ENCODE measurements at regions not wholly inside any gene's neighbourhood (a gene's known extent, or its start where the extent isn't known, plus 50 kb on each side); places are given as distances from the start of the nearest gene placed in this dataset.

- no peak for TF ChIP-seq GATA2 (IDR thresholded peaks at IDR 0.05; ENCODE audit: low read depth, low read length)
- TF ChIP-seq GATA3 (IDR thresholded peaks at IDR 0.05; ENCODE audit: low read depth, low read length) = no peak
Measured at GRCh38 chr5:133819977-133820471, 148.4 kb downstream of the C5orf15 start.

DNA sequence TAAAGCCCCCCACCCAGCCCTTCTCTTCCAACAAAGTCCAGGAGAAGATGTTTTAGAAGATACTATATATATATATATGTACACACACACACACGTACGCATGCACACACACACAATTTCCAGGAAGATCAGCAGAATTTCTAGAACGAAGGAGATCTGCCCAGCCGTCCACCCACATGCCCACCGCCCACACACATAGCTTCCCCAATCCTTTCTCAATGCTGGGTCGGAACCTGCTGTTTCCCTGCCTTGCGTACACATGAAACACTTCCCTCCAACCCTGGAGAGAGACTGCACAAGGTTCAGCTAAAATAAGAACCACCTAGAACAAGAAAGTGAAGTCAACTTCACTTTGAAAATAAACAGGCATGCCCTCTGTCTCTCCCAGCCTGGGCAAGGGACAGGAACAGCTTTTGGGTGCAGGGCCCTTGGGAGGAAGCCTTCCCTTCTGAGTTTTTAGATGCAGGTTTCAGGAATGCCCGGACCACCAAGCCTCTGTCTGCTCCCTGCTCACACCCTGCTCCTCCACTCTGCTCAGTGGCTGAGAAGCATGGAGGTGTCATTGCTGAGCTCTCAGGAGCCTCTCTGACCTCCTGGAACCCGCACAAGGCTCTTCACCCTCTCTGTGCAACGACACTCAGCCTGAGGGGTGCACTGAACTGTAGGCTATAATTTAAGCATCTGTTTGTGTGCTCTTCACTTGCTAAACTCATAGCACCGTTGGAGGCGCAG is 149.4 kb downstream of the C5orf15 start:
- TF ChIP-seq GATA2 (IDR thresholded peaks at IDR 0.05; ENCODE audit: low read depth, low read length) (no peak), GATA3 (IDR thresholded peaks at IDR 0.05; ENCODE audit: low read depth, low read length) (no peak)

- no peak for TF ChIP-seq GATA3 (IDR thresholded peaks at IDR 0.05; ENCODE audit: low read depth, low read length)
- no peak for TF ChIP-seq GATA2 (IDR thresholded peaks at IDR 0.05; ENCODE audit: low read depth, low read length)
Measured at GRCh38 chr5:133818031-133818431, 150.4 kb downstream of the C5orf15 start.

DNA sequence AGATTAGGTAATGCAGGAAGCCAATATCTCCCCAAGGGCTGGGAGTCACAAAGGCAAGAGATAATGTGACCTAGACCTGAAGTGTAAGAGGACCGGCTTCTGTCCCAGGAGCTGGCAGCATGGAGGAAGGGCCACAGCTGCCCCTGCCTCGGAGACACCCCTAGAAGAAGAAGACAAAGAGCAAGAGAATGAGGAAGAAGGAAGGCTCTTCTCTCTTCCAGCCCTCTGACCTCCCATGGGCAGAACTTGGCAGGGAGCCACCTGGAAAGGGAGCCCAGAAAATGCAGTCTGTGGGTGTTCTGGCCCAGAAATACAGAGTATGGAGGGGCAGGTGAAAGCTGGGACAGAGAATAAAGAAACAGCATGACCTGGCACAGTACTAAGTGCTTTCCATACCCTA is 151.0 kb downstream of the C5orf15 start:
- TF ChIP-seq GATA3 (IDR thresholded peaks at IDR 0.05; ENCODE audit: low read depth, low read length) = no peak
- TF ChIP-seq GATA2 (IDR thresholded peaks at IDR 0.05; ENCODE audit: low read depth, low read length) = no peak

GRCh38 chr5:133816791-133817190 is 151.6 kb downstream of the C5orf15 start:
- TF ChIP-seq GATA3 (IDR thresholded peaks at IDR 0.05; ENCODE audit: low read depth, low read length) = no peak
- TF ChIP-seq GATA2 (IDR thresholded peaks at IDR 0.05; ENCODE audit: low read depth, low read length) = no peak

- no peak for TF ChIP-seq GATA2 (IDR thresholded peaks at IDR 0.05; ENCODE audit: low read depth, low read length)
- TF ChIP-seq GATA3 (IDR thresholded peaks at IDR 0.05; ENCODE audit: low read depth, low read length) = no peak
Measured at GRCh38 chr5:133814152-133814551, 154.3 kb downstream of the C5orf15 start.

- TF ChIP-seq GATA2 (IDR thresholded peaks at IDR 0.05; ENCODE audit: low read depth, low read length) (no peak), GATA3 (IDR thresholded peaks at IDR 0.05; ENCODE audit: low read depth, low read length) (no peak)
Measured at GRCh38 chr5:133811168-133811567, 157.3 kb downstream of the C5orf15 start.

GRCh38 chr5:133809801-133810200 is 158.6 kb downstream of the C5orf15 start:
- no peak for TF ChIP-seq GATA3 (IDR thresholded peaks at IDR 0.05; ENCODE audit: low read depth, low read length)
- no peak for TF ChIP-seq GATA2 (IDR thresholded peaks at IDR 0.05; ENCODE audit: low read depth, low read length)

- TF ChIP-seq GATA2 (IDR thresholded peaks at IDR 0.05; ENCODE audit: low read depth, low read length) (no peak), GATA3 (IDR thresholded peaks at IDR 0.05; ENCODE audit: low read depth, low read length) (no peak)
Measured at GRCh38 chr5:133807348-133807747, 161.1 kb downstream of the C5orf15 start.

- TF ChIP-seq GATA3 (IDR thresholded peaks at IDR 0.05; ENCODE audit: low read depth, low read length) (no peak), GATA2 (IDR thresholded peaks at IDR 0.05; ENCODE audit: low read depth, low read length) (no peak)
Measured at GRCh38 chr5:133806847-133807246, 161.6 kb downstream of the C5orf15 start.

DNA sequence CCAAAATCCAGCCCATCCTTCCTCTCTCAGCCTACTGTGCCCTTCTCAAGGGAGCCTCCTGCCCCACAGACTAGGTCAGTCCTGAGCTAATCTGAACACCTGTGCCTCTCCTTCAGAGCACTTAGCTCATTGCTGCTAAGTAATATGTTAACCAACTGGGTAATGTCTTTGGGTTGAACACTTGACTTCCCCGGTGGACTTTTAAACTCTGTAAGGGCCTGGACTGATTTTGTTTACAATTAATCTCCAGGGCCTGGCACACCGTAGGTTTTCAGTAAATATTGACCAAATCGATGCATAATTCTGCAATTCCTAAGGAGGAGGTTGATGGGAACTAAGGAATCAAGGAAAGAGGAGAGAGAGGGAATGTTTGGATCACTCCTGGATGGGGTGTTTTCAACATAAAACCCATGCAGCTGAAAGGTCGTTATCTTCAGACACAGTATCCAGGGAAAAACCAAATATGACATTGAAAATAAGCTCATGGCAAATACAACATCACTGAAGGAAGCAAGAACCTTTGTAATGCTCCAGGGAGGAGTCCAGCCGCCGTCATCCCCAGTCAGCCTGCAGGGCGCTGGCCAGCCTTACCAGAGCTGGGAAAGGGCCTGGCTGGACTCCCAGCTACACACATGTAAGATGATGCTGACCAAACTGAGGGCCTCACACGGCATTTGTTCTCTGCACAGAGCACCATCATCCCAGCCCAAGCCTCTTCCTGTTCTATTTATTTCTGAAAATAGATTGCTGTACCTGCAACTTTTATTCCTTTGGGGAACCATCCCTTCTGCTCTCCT is 166.3 kb downstream of the C5orf15 start:
- no peak for TF ChIP-seq GATA3 (IDR thresholded peaks at IDR 0.05; ENCODE audit: low read depth, low read length)
- TF ChIP-seq GATA2 (IDR thresholded peaks at IDR 0.05; ENCODE audit: low read depth, low read length) = no peak

- TF ChIP-seq GATA2 (IDR thresholded peaks at IDR 0.05; ENCODE audit: low read depth, low read length) (no peak), GATA3 (IDR thresholded peaks at IDR 0.05; ENCODE audit: low read depth, low read length) (no peak)
Measured at GRCh38 chr5:133801431-133801830, 167.0 kb downstream of the C5orf15 start.

- TF ChIP-seq GATA3 (IDR thresholded peaks at IDR 0.05; ENCODE audit: low read depth, low read length) = 0 out of 2 replicates have a peak, but pooled peaks have one; percentile 42
- peak; percentile 50 for TF ChIP-seq GATA2 (IDR thresholded peaks at IDR 0.05; ENCODE audit: low read depth, low read length)
Measured at GRCh38 chr5:133799571-133800237, 168.7 kb downstream of the C5orf15 start.

- TF ChIP-seq GATA3 (IDR thresholded peaks at IDR 0.05; ENCODE audit: low read depth, low read length) = no peak
Measured at GRCh38 chr5:133797167-133797566, 171.3 kb downstream of the C5orf15 start.
